ENCODE measurements at regions not wholly inside any gene's neighbourhood (a gene's known extent, or its start where the extent isn't known, plus 50 kb on each side); places are given as distances from the start of the nearest gene placed in this dataset.
"Not testable (repeated sequence)": the region's sequence is repeated elsewhere in the genome, so short reads cannot be mapped to it uniquely, and the experiment has no call there.

DNA sequence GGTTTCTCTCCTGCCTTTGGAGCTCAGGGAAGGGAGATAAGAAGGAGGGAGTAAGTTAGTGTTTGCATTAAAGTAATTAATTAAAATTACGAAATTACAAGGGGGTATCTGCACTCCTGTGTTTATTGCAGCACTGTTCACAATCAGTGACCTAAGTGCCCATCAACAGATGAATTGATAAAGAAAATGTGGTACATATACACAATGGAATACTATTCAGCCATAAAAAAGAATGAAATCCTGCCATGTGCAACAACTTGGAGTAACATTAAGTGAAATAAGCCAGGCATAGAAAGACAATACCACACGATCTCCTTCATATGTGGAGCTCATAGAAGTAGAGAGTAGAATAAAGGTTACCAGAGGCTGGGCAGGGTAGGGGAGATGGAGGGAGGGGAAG lies 202.0 kb downstream of the SHQ1 start:
- Histone ChIP-seq H3K36me3 (no peaks in the 10 kb centered on the region), H3K4me1 (no peaks in the 10 kb centered on the region), H3K27me3 (ENCODE audit: low read depth) (no peaks in the 10 kb centered on the region), H3K9me3 (no peaks in the 10 kb centered on the region), H3K4me3 (no peak overlapping the region), H3K27ac (no peak overlapping the region)
- TF ChIP-seq, protein P1, sequence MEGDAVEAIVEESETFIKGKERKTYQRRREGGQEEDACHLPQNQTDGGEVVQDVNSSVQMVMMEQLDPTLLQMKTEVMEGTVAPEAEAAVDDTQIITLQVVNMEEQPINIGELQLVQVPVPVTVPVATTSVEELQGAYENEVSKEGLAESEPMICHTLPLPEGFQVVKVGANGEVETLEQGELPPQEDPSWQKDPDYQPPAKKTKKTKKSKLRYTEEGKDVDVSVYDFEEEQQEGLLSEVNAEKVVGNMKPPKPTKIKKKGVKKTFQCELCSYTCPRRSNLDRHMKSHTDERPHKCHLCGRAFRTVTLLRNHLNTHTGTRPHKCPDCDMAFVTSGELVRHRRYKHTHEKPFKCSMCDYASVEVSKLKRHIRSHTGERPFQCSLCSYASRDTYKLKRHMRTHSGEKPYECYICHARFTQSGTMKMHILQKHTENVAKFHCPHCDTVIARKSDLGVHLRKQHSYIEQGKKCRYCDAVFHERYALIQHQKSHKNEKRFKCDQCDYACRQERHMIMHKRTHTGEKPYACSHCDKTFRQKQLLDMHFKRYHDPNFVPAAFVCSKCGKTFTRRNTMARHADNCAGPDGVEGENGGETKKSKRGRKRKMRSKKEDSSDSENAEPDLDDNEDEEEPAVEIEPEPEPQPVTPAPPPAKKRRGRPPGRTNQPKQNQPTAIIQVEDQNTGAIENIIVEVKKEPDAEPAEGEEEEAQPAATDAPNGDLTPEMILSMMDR (IDR thresholded peaks at IDR 0.05) = no peak
- intact Hi-C loops (cut with DNase I) = no loop called here
- DNase-seq = no peak
- ATAC-seq = no peak

DNA sequence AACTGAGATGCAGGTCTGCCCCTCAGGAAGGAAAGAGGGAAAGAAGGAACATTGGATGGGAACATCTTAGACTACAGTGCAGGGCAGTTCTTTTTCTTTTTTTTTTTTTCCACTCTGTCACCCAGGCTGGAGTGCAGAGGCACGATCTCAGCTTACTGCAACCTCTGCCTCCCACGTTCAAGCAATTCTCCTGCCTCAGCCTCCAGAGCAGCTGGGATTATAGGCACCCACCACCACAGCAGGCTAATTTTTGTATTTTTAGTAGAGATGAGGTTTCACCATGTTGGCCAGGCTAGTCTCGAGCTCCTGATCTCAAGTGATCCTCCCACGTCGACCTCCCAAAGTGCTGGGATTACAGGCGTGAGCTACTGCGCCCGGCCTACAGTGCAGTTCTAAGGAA lies 204.6 kb downstream of the SHQ1 start:
- H3K9me3 ChIP-seq; H3K27me3 ChIP-seq (ENCODE audit: low read depth); ATAC-seq; DNase-seq; intact Hi-C loops (cut with DNase I); H3K4me1 ChIP-seq; H3K36me3 ChIP-seq; H3K4me3 ChIP-seq; H3K27ac ChIP-seq: not testable (repeated sequence)

DNA sequence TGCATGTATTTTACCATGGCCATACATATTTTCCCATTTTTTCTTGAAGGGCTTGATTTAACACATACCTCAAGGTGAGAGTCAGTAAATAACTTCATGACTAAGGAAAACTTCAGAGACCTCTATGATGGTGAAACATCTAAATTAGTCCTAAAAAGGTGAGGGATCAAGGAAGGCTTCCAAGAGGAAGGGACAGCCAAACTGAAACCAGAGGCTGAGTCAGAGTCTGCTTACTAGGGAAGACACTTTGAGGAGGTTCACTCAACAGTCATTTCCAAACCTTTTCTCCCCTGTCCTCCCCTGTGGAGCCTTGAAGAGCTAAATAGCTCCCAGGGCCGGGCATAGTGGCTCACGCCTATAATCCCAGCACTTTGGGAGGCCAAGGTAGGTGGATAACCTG lies 206.6 kb downstream of the SHQ1 start:
- TF ChIP-seq, protein P1 (IDR thresholded peaks at IDR 0.05) = no peak
- DNase-seq (no peak), ATAC-seq (no peak)
- no peaks in the 10 kb centered on the region for H3K4me1 ChIP-seq
- H3K4me3 ChIP-seq = no peak overlapping the region
- H3K27ac ChIP-seq = no peak overlapping the region
- H3K27me3 ChIP-seq (ENCODE audit: low read depth) = no peaks in the 10 kb centered on the region
- no peaks in the 10 kb centered on the region for H3K36me3 ChIP-seq
- intact Hi-C loops (cut with DNase I) = no loop called here
- no peaks in the 10 kb centered on the region for H3K9me3 ChIP-seq

- Histone ChIP-seq H3K36me3 (no peaks in the 10 kb centered on the region), H3K4me1 (no peaks in the 10 kb centered on the region), H3K4me3 (no peak overlapping the region), H3K27ac (no peak overlapping the region), H3K27me3 (ENCODE audit: low read depth) (no peaks in the 10 kb centered on the region), H3K9me3 (no peaks in the 10 kb centered on the region)
- TF ChIP-seq, protein P1 (IDR thresholded peaks at IDR 0.05) = no peak
- no peak for DNase-seq
- intact Hi-C loops (cut with DNase I) = no loop called here
- no peak for ATAC-seq
These were observed 207.2 kb downstream of the SHQ1 start for GRCh38 chr3:72641072-72641471.

GRCh38 chr3:72636969-72637597 lies 211.2 kb downstream of the SHQ1 start:
- TF ChIP-seq, protein P1 (IDR thresholded peaks at IDR 0.05) = no peak
- Histone ChIP-seq H3K4me1 (no peaks in the 10 kb centered on the region), H3K27me3 (ENCODE audit: low read depth) (no peaks in the 10 kb centered on the region), H3K4me3 (no peak overlapping the region), H3K36me3 (no peaks in the 10 kb centered on the region), H3K9me3 (no peaks in the 10 kb centered on the region), H3K27ac (no peak overlapping the region)
- DNase-seq (no peak), ATAC-seq (peak in 1 of 2 donors; percentile 37)
- intact Hi-C loops (cut with DNase I) = no loop called here

DNA sequence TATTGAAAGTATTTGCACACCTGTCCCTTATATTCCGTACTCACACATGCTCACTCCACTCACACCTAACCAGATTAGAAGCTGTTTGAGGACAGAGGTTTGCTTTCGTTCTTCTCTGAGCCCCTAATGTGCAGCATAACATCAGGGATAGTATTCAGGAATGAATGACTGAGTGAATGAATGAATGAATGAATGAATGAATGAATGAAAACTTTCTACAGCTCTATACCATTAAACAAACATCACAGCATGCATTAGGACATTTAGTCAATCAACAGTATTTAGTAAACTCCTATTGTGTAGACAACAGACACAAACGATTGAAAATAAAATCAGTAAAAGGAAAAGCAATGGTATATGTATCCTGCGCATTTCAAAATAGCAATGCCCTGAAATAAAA lies 212.7 kb downstream of the SHQ1 start:
- Histone ChIP-seq H3K27ac (no peak overlapping the region), H3K36me3 (no peaks in the 10 kb centered on the region), H3K4me3 (no peak overlapping the region), H3K4me1 (no peaks in the 10 kb centered on the region), H3K9me3 (no peaks in the 10 kb centered on the region), H3K27me3 (ENCODE audit: low read depth) (no peaks in the 10 kb centered on the region)
- no peak for DNase-seq
- intact Hi-C loops (cut with DNase I) = no loop called here
- TF ChIP-seq, protein P1 (IDR thresholded peaks at IDR 0.05) = no peak
- ATAC-seq = no peak
